ENCODE measurements at regions not wholly inside any gene's neighbourhood (a gene's known extent, or its start where the extent isn't known, plus 50 kb on each side); places are given as distances from the start of the nearest gene placed in this dataset.

DNA sequence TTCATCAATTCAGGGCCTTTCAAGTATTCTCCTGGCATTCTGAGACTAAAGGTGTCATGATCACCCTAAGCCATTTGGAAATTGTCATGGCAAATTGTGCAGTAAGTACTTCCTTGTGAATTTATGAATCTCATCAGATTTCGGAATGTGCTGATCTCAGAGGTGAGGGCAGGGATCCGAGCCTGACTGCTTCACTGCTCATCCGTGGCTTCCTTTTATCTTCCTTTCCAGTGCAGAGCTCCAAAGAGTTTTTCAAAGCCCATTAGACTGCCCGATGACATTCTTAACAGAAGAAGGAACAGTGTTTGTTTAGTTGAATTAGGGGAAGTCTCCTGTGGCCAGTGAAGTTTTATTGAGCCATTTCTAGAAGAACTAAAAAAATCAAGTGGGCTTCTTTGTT, 182.8 kb upstream of the GDNF start:
- no peak for DNase-seq

DNA sequence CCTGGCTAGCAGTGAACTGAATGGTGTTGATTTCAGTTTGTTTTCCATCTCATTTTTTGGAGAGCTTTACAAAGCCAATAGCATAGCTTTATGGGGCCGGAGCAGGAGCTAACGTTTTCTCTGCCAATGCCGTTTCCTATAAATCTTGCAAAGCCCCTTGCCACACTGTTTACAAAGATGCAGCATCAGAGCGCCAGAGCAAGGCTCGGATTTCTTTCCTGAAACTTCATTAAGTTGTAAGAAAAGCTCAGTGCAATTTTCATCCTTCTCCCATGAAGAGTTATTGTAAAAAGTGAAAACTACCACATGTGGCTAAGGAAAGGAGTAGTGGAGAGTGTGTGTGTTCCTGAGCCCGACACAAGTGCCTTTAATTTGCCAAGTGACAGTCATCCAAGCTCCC, 178.2 kb upstream of the GDNF start:
- DNase-seq: no peak

DNA sequence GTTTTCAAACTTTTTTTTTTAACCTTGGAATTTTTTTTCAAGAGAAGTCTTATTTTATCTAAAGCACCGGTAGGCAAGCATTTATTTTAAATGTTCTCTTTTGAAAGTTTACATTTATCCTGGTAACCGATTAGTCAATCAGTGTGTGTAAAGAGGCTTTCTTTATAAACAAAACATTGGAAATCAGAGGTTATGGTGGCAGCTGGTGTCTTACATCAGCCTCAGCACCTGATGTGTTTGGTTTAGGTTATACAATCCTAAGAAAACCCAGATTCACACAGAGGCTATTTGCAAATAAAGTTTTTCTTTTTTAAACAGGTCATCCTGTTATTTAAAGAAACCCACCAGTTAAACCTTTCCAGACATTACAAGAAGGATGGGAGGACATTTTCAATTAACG, 173.3 kb upstream of the GDNF start:
- no peak for DNase-seq

DNA sequence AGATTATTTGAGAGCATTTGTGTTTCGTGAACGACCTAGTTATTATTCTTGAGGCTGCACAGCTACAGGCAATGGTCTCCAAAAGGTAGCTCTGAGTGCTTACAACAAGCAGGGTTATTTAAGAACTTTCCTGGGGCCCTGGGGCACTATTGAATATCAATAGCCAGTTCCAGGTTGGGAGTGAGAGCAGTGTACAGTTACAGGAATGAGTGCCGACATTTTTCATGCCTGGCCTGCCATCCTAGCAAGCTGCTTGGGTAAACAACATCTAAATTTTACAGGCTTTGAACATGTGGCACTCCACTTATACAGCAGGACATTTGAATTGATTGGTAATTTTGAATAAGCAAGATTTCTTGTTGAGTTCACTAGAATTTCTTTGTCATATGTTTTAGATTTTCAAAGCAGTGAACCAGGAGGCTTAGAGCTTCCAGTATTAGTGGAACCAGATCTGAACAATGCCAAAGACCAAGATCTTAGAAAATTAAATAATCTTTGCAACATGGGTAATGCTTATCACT, 171.9 kb upstream of the GDNF start:
- no peak for DNase-seq

DNA sequence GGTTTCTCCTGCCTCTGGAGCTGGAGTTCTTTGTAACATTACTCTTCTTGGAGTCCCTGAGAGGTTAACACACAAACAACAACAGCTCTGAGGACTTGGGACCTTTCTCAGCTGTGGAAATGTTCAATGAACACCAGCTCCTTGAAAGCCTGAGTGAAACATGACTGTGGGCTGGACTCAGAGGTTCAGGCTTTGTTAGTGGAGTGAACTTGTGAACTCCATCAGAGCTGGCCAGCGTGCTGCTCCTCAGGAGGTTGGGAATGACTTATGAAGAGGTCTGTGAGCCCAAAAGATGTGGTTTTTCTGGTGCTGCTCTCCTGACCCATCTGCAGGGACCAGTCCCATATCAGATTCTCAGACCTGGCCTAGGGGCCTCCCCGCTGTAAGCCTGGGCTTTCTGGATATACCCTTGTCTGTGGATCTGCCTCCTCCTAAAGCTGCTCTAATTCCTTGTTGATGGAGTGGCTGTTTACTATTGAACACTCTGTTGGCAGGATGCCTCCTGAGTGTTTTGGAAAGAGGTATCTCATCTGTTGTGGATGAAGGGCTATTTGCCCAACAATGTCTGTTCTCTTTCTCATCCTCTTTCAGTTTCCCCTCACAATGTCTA, 170.0 kb upstream of the GDNF start:
- DNase-seq: no peak

DNA sequence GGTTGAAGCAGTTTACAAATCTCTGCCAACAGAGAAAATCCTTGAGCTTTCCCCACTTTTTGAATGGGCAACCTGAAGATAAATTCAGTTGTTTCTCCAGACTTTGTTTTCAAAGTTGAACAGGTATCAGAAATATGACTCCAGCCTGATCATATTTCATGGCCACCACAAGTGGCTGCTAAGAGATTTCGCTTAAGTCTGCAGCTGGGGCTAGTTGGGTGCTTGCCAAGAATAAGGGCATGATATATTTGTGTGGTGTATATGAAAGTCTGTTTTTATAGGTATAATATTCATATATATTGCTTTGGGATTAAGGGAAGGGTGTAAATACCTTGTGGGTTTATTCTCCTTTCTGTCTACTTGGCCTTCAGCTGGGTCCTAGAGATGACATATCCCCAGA, 168.4 kb upstream of the GDNF start:
- DNase-seq: peak; percentile 35

DNA sequence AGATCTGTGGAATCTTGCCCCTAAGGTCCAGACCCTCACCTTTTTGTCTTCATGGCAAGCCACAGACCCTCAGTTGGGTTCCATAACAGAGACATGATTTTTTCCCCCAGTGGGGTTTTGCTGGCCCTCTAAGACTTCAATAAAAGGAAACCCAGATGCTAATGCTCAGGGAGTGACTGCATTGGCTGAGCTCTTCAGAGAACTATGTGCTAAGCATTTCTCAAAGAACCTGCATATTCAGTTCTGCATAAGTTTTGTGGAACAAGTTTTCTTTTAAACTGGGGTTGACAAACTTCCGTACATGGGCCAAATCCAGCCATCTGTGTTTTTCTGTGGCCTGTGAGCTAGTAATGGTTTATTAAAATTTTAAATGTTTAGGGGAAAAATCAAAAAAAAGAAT, 159.8 kb upstream of the GDNF start:
- no peak for DNase-seq

DNA sequence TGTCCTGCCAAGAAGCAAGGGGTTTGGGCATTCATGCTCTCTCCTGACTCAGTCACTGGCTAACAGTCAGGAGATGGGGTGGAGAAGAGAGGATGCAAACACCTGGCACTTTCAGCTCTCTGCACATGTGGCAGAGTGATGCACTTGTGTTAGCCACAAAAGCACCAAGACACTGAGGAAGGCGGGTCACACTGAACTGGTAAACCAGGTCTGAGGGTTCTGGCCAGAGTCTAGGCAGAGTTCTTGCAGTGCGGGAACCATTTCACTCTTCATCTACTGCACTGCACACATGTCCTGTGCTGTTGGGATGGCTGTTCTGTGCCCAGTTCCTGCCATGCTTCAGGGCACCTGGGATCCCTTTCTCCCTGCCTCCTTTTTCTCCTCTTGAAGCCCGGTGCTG, 157.1 kb upstream of the GDNF start:
- no peak for DNase-seq

DNA sequence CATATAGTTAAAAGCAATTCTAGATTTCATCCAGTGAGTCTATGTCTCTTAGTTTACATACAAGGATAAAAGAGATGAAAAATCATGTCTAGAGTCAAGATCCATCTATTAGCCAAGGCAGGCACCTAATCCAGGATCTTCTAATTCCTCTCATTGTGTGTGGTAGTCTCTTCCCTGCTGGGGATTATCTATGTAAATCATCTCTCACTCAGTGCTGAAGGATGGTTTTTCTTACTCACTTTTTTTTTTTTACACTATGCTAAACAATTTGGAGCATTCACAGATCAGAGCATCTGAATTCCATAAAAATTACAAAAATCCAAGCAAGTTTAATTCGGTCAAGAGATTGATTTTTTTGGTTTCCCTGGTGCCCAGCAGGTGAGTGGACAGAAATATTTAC, 154.9 kb upstream of the GDNF start:
- no peak for DNase-seq

DNA sequence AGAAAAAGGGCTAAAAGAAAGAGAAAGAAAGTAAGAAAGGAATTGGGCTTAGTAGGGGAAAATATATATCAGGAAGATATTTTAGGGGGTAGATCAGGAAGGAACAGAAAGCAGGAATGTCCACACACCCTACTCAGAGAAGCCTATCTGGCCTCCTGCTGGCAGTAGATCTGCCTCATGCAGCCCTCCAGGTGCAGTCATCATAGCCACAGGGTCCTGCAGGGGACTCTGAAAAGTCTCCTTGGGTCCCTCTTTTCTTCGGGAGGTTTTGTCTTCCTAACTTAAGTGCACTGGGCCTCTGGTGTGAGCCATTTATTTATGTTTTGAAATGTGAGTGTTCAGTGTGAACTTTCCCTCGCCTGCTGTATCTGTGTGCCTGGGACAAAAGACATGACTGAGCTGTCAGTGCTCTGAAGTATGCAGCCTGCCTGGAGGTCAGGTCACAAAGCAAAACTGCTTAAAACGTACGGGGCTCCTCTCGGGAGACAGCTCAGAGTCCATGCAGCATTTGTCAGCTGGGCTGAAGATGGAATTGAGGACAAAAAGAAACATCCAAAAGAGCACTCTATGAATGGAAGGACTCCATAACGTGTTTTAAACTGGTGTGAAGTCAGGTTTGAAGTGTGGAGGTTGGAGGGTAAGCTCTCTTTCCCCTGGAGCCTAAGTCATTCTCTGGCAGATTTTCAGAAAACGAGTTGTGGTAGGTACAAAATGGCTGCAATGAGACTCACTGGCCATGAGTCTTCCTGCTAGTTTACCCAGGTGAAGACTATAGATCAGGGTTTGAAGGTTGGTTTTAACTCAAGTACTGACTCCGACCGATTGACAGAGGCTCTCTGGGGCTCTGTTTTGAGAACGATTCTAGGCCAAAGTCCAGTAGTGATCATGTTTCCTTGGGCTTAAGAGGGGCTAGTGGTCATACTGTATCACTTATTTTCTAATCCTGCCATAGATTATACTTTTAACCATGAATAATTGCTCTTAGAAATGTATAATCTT, 151.8 kb upstream of the GDNF start:
- DNase-seq: no peak

DNA sequence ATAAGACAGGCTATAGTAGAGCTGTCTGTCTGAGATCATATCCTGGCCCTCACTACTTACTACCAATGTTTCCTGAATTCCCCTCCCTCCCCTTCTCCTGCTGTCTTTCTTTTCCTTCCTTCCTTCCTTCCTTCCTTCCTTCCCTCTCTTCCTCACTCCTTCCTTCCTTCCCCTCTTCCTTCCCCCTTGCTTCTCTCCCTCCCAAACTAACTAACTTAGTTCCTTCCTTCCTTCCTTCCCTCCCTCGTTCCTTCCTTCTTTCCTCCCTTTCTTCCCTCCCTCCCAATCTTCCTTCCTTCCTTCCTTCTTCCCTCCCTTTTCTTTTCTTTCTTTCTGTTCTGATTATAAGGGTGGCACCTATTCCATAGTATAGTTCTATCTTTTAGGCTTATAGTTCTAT, 150.0 kb upstream of the GDNF start:
- no peak for DNase-seq

DNA sequence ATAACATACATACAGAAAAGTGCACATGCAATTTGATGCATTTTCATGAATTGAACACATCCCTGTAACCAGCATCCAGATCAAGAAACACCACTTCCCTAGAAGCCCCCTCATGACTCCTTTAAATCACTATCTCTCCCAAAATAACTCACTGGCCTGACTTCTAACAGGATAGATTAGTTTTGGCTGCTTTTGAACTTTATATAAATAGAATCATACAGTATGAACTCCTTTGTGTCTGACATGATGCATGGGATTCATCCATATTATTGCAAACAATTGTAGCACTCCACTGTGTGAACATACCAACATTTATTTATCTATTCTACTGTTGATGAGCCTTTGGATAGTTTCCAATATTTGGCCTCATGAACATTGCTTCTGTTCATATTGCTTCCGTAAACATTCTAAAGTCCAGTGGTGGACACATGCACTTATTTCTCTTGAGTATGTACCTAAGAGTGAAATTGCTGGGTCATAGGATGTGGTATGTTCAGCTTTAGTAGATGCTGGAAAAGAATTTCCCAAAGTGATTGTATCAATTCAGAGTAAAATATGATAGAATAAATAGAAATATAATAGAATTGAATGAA, 148.7 kb upstream of the GDNF start:
- DNase-seq: no peak

DNA sequence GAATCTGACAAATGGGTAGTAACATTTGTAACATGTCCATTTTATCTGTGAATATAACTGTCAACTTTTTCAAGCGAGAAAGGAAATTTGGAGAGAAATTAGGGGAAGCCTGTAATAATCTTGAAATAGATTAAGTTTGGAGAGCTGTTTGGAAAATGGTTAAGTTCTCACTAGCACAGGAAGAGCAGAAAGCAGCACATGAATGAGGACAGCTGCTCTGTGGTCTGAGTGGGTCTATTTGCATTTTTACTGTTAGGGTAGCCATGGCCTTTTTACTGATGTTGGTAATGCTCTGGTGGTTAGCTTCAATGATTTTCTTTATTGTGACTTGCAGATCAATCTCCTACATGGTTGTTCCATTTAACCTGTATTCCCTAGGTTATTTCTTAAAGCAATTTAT, 144.5 kb upstream of the GDNF start:
- no peak for DNase-seq

DNA sequence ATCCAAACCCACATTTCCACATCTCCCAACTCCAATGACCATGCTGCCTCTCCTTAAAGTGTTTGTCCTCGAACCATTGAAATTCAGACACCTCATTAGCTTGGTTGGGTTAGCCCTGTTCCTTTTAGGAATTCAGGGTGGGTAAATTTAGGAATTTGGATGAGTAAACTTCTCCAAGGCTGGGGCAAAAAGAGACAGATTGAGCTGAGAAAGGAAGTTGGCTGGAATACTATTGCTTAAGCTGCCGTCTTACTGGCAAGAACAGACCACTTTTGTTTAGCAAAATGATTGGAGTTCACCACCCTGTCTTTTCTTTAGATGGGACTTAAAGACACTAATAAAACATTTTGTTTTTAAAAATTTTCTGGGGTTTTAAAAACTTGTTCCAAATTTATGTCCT, 143.6 kb upstream of the GDNF start:
- no peak for DNase-seq

DNA sequence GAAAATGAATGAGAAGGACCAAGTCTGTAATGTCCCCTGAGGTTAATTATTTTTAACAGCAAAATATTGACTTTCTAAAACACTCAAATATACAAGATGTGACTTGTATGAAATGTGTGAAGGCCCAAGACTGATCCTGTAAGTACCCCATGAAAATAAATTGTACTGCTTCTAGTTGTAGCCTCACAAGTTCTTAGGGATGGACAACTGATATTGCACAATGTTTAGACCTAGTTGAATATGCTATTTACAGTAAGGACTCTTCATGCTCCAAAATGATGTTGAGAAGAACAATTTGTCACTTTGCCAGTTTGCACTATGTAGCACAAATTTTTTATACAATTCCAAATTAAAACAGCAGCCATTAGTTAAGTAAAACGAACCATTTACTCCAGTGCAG, 139.7 kb upstream of the GDNF start:
- no peak for DNase-seq

DNA sequence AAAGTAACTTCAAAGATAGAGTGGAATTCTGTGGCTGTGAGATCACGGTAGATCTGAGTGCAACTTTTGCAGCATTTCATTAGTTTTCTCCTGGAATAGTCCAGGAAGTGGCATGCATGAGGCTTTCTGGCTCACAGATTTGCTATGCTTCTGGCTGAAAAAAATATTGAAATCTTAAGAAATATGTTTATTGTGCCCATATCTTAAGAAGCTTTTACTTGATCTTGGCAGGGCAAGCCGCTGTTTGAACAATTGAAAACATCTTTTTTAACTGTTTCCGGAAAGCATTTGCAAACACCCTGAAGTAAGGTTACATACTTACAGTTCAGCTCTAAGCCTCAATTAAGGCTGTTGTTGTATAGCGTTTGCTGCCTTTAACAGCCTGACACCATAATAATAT, 135.7 kb upstream of the GDNF start:
- no peak for DNase-seq

DNA sequence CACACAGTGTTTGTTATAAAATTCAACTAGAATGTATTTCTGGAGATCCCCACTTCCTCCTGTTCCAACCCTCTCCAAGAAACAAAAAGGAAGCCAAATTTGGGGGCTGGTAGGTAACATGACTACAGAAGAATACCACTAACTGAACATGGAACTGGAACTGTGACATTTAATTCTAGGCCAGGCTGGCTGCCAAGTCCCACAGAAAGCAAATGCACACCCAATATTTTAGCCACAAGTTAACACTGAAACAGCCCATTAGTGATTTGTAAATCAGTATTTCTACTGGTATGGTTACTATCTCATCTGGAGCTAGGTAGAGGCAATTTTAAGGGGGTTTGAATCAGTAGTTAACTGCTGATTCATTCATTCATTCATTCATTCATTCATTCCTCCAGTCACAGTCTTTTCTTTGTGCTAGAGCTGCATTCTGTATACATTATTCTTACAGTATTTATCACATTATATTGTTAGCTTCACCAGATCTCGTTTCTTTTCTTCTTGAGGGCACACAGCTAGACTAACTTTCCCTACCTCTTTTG, 131.7 kb upstream of the GDNF start:
- no peak for DNase-seq

DNA sequence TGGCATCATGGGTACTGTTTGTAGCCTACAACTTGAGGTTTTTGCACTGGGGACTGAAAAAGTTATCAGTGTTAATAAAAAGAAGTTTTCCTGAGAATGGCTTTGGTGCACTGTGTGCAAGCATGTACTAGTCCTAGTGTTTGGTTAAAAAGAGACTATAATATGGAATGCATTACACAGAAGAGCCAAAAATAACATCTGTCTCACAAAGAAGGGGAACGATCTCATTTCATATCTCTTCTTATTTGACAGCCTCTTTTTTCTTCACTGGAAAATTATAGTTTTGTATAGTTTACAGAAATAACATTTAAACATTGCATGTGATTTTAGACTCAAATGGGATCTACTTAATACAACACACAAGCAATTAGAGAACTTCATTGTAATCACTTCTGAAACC, 127.0 kb upstream of the GDNF start:
- DNase-seq: no peak

DNA sequence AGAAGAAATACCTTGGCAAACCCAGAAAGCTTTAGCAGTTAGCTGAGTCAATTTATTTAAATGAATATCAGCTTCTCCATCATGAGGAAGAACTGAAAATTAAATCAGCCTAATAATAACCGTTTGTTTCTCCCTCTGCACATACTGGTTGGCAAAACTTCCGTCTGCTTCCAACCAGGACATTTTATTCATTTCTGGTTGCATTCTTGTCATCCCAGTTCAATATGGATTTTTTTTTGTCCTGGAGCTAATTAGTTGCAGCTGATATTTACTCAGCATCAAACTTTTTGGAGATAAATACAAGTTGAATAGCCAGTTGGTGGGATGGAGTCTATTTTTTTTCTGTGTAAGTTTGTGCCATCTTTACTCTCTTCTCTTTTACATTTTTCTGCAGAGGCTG, 126.5 kb upstream of the GDNF start:
- no peak for DNase-seq

DNA sequence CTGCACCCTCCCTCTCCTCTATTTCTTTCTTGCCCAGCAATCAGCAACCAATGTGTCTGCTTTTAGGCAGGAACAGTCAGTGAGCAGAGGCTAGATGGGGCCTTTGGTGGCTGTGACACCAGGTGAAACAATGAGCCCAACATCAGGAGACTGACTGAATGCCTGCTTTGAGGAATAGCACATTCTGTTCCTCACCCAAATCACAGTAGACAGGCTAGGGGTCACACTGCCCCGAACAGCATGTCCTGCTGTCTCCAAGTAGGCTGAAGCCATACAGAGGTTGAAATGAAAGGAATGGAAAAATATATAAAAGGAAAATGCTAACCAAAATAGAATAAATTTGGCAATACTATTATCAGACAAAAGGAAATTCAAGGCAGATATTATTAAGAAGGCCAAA, 122.5 kb upstream of the GDNF start:
- DNase-seq: no peak

DNA sequence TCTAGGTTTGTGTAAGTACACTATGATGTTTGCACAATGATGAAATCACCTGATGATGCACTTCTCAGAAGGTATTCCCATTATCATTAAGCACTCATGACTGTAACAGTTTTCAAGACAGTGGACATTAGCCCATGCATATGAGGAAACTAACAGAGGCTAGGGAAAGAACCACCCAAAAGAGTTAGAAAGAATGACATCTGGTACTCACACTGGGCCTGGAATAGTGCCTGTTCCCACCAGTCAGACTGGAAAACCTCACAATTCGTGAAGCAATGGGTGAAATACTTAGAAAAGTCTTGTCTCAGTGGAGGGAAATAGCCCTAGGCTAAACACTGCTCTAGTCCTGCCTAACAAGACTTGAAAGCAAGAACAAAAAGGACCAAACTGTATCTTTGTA, 117.4 kb upstream of the GDNF start:
- DNase-seq: no peak

DNA sequence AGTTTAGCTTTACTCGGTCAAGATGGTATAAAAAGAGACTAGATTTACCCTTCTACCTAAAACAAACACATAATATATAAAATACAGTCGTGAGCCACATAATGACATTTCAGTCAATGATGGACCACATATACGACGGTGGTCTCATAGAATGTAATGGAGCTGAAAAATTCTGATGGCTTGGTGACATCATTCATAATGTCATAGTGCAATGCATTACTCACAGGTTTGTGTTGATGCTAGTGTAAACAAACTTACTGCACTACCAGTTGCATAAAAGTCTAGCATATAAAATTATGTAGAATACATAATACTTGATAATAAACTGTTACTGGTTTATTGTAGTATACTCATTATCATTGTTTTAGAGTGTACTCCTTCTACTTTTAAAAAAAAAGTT, 115.9 kb upstream of the GDNF start:
- no peak for DNase-seq

DNA sequence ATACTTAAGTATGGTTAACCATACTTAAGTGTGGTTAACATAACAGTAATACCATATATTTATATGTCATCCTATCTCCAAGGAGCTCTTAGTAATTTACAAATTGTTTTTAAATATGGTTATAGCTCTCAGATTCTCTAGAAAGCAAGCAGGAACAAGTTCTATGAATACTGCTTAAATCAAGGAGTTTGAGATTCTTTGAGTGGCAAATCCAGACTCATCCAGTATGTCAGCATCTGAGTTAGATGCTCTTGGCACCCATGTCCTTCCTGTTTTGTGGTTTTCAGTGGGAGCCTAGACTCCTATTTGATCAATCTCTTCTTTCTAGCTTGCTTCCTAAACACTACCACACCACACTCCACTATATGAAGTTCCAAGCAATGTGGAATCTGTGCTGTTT, 114.7 kb upstream of the GDNF start:
- DNase-seq: no peak

Measured in NCI-H1436 (cell line).